NCI-H526 (cell line): ENCODE measurements at regions not wholly inside any gene's neighbourhood (a gene's known extent, or its start where the extent isn't known, plus 50 kb on each side); places are given as distances from the start of the nearest gene placed in this dataset.
"Not testable (repeated sequence)": the region's sequence is repeated elsewhere in the genome, so short reads cannot be mapped to it uniquely, and the experiment has no call there.

Experiments used
- DNase-seq, 2 experiments: peaks; one replicate each; lab custom pipeline; 2025; lab: John Stamatoyannopoulos, UW

DNA sequence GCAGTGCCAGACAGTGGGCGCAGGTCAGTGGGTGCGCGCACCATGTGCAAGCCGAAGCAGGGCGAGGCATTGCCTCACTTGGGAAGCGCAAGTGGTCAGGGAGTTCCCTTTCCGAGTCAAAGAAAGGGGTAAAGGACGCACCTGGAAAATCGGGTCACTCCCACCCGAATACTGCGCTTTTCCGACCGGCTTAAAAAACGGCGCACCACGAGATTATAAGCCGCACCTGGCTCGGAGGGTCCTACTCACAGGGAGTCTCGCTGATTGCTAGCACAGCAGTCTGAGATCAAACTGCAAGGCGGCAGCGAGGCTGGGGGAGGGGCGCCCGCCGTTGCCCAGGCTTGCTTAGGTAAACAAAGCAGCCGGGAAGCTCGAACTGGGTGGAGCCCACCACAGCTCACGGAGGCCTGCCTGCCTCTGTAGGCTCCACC lies 77.9 kb downstream of the NR4A2 start:
- peak; percentile 71 to 79 for DNase-seq

DNA sequence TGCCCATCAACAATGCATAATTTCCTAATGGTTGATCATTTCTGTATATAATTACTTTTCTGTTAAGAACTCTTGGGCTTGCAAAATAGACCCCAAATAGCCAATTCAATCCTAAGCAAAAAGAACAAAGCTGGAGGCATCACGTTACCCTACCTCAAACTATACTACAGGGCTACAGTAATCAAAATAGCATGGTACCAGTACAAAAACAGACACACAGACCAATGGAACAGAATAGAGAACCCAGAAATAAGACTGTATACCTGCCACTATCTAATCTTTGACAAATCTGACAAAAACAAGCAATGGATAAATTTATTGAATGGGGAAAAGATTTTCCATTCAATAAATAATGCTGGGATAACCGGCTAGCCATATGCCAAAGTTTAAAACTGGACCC lies 78.8 kb downstream of the NR4A2 start:
- peak in 1 of 2 experiments; percentile 4 for DNase-seq

DNA sequence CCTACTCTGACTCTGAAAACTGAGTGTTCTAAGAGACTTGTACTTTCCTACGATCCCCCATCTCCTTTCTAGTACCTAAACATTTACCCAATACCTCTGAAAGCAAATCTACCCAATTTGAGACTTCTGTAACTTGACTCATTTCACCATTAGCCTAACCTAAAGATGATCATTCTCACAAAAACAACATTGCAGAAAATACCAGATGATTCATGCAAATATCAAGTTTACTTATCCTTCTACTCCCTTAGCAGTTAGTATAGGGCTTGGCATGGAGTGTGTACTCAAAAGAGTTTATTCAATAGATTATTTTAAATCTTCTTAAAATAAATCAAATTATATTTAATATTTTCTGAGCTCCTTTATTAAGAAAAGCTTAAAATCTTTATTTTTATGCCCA lies 89.6 kb downstream of the NR4A2 start:
- no peak for DNase-seq

DNA sequence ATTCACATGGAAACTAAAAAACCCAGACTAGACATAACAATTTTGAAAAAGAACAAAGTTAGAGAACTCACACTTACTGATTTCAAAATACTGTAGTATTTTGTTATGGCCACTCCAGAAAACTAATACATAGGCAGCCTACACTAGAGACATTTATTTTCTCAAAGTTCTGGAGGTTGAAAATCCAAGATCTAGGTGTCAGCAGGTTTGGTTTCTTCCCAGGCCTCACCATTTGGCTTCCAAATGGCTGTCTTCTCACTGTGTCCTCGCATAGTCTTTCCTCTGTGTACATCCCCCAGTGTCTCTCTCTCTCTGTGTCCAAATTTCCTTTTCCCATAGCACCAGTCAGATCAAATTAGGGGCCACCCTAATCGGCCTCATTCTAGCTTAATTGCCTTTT lies 95.0 kb downstream of the NR4A2 start:
- DNase-seq = no peak

DNA sequence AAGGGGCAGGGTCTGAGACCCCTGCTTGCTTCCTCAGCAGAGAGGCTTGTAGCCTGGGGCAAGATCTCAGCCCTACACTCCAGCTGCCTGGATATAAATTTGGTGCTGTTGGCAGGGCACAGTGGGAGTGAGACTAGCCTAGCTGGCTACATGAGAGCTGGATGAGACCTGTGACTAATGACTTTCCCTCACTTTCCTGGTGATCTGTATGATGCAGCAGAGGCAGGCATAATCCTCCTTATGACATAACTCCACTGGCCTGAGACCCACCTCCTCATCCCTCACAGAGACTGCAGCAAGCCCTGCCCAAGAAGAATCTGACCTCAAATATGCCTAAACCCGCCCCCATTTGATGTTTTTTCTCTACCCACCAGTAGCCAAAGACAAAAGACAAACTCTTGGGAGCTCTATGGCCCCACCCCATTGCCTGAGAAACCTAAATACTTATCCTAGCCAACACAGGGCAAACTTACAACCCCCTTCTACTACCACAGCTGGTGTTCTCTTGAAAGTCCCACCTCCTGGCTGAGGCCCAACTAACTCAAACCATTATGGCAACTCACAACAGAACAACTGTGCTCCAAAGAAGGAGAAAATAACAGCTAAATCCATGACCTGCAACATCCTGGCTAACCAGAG lies 102.7 kb downstream of the NR4A2 start:
- DNase-seq = no peak

DNA sequence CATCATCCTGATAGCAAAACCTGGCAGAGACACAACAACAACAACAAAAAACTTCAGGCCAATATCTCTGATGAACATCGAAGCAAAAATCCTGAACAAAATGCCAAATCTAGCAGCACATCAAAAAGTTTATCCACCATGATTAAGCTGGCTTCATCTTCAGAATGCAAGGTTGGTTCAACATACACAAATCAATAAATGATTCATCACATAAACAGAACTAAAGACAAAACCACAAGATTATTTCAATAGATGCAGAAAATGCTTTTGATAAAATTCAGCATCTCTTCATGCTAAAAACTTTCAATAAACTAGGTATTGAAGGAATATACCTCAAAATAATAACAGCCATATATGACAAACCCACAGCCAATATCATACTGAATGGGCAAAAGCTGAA lies 109.2 kb downstream of the NR4A2 start:
- not testable (repeated sequence) for DNase-seq

DNA sequence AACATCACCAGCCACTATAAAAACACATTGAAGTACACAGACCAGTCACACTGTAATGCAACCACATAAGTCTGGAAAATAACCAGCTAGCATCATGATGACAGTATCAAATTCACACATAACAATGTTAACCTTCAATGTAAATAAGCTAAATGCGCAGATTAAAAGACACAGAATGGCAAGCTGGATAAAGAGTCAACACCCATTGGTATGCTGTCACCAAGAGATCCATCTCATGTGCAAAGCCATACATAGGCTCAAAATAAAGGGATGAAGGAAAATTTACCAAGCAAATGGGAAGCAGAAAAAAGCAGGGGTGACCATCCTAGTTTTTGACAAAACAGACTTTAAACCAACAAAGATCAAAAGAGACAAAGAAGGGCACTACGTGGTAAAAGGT lies 110.8 kb downstream of the NR4A2 start:
- DNase-seq = no peak

DNA sequence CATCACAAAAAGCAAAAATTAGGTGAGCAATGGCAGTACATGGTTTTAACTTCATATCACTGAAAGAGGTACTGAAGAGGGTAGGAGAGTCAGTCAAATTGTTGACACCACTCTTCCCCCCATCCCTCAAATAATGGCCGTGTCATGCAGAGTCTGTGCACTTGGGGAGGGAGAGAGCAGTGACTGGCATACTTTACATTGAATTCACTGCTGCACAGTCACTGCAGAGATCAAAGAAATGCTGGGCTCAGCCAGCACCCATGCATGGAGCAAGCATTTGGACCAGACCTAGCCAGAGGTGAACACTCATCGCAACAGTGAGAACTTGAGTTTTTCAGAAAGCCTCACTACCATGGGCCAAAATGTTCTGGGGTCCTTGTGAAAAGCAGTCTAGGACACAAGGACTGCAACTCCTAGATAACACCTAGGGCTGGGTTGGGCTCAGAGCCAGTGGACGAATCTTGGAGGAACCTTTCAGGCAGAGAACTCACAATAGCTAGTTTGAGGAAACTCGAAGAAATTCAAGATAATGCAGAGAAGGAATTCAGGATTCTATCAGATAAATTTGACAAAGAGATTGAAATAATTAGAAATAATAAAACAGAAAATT lies 112.9 kb downstream of the NR4A2 start:
- DNase-seq = no peak

DNA sequence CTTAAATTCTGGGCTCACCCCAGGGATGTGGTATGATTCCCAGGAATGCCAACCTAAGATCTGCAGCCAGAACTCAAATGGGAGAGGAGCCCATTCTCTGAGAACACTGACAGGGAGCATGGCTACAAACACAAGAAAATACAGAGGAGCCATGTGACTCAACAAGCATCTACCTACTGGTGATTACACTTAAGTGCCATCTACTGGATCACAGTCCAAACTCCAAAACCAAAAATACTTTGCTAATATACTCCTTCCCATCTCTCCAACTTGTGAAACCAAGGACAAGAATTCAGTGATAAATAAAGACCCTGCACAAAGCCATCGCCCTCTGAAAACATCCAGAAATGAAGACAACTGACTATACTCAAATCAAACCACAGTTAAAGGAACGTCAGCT lies 116.9 kb downstream of the NR4A2 start:
- no peak for DNase-seq

DNA sequence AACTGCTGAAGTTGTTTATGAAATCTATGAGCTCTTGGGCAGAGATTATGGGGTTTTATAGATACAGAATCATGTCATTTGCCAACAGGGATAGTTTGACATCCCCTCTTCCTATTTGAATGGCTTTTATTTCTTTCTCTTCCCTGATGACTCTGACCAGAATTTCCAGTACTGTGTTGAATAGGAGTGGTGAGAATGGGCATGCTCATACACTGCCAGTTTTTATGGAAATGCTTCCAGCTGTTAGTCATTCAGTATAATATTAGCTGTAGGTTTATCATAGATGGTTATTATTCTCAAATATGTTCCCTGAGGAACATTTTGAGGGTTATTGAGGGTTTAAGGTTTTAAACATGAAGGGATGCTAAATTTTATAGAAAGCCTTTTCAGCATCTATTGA lies 121.2 kb downstream of the NR4A2 start:
- DNase-seq = no peak

DNA sequence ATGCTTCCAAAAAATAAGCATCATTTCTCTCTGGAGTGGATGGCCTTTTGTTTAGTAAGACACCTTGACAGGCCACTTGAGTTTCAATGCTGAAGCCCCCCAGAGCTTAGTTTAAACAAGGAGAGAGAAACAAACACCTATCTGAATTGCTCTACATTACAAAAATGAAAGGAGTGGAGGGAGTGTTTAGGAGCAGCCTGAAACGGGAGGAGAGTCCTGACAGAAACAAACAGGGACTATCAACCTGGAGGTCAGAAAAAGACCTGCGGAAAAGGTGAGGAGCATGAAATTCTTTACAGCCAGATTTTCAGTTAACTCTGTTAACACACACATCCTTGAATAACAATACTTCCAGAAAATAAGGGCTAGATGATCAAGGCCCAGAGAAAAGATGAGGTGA lies 126.2 kb downstream of the NR4A2 start:
- DNase-seq = no peak

DNA sequence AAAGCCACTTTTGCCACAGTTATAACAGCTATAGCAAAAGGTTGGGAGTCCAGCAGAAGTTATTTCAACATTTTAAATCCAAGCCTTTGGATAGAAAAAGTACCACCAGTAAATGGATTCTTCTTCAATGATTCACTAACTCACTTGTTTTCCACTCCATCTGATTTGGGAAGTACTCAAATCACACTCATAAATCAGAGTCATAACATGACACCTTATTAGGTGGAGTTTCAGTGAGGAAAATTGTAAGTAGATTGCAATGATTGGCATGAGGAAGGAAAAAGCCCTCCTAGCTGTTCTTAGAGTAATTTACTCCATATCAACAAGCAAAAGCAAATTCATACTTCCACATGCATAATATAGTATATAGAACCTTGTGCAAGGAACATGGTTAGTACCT lies 132.9 kb downstream of the NR4A2 start:
- no peak for DNase-seq

DNA sequence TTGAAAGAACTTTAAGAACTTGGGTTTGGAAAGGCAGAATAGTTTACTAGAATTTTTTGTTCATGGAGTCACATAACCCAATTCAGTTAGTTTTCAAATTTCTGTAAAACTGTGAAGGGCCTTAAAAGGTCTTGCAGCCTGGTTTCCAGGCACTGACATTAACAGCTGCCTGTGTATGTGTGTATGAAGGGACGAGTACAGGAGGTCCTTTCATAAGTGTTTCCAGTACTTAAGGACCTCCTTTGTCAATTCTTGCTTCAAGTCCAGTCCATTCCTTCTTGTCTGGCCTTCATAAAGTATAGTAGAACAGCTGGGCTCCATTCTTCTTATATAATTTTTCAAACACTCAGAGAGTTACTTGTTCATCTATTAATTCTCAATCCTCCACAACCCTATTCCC lies 136.5 kb downstream of the NR4A2 start:
- no peak for DNase-seq

DNA sequence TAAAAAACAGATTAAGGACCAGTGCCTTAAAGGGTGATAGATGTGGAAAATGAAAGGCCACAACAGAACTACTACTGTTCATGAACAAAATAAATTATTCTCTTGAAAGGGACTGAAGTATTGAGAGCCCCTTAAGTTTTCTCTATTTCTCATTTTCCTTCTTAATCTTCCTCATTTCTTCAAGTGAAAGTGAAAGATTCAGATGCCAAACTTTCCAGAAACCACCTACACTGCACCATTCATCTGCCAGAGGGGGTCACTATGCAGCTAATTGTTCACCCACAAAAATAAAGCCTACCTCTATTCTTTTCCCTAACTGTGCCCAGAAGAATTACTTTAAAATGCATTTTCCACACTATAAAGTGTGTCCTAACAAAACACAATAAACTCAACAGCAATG lies 140.1 kb downstream of the NR4A2 start:
- no peak for DNase-seq

DNA sequence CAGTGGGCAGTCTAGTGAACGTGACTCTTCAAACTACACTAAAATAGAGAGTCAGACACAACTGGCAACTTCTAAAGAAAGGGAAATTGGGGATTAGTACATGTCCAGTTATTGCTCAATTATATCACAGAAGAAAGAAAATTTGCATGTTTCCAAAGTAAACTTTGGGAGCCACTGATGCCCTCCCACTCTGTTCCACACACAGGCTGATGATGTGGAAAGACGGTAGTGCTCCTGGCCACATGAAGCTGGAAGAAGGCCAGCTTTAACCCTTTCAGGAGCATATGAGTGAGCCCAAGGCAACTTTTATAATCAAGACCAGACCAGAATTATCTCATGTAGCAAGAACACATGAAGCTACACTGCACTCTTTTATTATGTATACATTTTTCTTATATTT lies 141.0 kb downstream of the NR4A2 start:
- peak; percentile 66 to 78 for DNase-seq

DNA sequence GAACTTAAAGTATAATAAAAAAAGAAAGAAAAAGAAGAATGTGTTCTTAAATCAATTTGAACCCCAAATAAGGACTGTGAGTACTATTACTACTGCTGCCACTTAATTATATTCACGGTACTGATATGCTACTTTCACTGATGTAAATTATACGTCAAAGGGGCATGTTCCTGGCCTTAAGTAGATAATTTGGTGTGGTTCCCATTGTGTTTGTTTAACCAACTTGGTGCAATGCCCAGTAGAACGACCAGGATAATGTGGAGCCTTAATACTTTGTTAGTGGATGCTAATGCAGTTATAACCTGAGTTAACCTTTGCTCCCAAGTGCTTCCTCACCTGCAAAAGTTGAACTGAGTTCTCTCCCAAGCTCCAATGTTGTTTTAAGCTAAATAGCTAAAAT lies 142.0 kb downstream of the NR4A2 start:
- peak in 1 of 2 experiments; percentile 11 for DNase-seq

DNA sequence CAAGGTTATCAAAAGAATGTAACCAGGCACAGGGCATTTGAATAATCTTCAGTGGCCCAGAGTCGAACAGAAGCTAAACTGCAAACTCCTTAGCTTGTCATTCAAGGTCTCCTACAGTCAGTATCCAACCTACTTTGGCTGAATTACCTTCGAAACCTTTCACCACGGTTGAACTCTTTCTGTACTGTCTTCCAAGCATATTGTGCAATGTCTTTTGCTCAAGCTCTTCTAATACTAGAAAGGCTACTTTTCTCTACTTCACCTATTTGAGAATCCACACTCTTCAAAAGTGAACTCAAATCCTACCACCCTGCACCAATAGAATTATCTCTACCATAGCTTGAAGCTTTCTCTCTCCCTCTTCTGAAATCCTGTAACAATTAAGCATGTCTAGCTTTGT lies 142.9 kb downstream of the NR4A2 start:
- no peak for DNase-seq

DNA sequence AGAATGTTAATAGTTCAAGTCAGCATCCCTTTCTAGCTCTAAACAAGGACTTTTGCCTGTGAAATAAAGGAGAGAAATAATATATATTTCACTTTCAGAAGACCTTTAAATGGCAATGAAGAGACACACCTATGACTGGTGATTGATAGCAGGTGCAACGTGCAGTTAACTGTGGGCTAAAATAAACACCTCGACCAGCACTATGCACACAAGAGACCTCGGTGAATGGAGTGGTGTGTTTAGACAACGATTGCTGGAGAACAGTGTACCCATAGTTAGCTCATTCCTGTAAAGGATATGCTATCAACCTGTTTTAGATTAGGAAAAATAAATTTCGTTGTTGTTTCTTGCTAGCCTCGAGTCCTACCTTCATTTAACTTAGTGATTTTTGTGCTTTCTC lies 143.4 kb downstream of the NR4A2 start:
- peak; percentile 85 to 87 for DNase-seq

DNA sequence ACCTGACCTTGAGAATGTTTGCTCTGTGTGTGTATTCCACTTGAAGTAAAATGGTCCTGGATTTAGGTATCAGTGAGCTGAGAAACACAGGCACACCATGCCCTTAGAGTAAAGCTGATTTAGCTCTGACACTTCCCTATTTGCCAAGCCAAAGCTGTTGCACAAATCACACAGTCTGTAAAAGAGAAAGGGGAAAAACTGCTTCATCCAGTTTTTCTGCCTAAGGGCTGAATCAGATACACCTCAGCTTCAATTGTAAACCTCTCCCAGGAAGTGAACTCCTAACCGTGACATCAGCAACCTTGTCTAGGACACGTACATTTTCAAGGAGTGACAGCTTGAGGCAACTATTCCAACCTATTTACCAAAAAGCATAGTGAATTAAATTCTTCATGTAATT lies 150.4 kb downstream of the NR4A2 start:
- DNase-seq = peak; percentile 89 to 90

DNA sequence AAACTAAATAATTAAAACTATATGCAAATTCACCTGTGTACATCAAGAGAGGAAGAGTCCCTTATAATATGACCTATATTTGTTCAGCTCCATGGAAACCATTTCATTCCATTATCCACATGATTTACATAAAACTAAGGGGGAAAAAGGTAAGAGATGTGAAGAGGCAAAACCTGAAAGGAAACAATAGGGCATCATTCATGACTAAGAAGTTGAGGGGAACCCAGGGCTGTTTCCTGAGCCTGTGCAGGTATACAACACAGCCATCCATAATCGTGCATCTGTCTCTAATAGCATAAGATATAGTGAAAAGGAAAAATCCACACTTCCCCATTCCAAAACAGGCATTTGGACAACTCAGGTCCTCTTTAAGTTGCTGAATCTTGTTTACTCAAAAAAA lies 151.3 kb downstream of the NR4A2 start:
- peak; percentile 92 to 96 for DNase-seq

DNA sequence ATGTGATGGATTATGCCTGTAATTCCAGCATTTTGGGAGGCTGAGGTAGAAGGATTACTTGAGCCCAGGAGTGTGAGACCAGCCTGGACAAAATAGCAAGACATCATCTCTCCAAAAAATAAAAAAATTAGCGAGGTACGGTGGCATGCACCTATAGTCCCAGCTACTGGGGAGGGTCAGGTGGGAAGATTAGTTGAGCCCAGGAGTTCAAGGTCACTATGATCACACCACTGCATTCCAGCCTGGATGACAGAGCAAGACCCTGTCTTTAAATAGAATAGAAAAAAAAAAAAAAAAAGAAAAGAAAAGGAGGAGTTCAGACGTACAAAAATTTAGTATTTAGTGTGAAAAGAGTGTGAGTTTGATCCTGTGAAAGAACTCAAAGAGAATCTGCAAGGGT lies 154.9 kb downstream of the NR4A2 start:
- DNase-seq = no peak

DNA sequence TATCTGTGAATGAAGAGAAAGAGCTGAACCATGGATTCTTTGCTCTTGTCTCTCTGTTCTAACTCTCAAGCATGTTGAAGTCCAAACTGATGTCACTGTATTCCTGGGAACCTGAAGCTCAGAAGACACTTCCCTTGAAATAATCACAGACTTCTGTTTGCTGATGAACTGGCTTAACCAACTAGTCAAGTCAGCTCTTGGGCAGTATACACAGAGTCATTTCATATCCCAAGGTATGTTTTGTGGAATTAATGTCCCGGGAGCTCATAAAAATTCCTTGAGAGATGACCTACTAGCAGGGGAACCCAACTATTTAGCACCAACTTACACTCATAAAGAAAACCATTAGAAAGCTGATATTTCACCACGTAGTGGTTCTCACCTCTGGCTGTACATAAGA lies 156.6 kb downstream of the NR4A2 start:
- DNase-seq = no peak

DNA sequence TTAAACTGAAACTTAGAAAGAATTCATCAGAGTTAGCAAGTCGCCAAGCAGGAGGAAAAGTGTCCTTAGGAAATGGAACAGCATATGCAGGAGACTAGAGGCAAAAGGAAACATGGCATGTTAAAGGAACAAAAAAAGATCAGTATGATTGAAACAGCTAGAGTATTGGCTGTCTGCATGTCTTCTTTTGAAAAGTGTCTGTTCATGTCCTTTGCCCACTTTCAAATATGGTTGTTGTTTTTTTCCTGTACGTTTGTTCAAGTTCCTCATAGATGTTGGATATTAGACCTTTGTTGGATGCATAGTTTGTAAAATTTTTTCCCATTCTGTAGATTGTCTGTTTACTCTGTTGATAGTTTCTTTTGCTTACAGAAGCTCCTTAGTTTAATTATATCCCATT lies 161.6 kb downstream of the NR4A2 start:
- no peak for DNase-seq

DNA sequence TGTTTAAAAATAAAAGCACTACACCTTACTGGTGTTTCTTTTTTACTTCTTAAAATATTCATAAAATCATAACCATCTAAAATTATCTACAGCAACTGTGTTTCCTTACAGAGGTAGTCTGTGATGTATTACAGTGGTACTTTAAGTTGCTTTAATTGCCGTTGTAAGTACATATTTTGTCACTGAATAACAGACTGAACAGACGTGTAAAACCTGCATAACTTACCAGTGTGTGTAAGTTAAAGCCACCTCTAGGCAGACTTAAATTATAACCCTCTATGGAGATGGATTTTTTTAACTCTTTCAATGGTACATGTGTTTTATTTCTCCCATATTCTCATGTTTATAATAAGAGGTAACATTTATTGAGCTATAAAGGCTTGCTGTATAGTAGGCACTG lies 166.8 kb downstream of the NR4A2 start:
- DNase-seq = no peak
